ENCODE measurements at regions not wholly inside any gene's neighbourhood (a gene's known extent, or its start where the extent isn't known, plus 50 kb on each side); places are given as distances from the start of the nearest gene placed in this dataset.

GRCh38 chr4:45030059-45030458 lies 303.7 kb upstream of the GNPDA2 start:
- no peak for ATAC-seq
- 88 to 100% methylated on average over 1 of the region's 1 CpG for WGBS, 2 donors (ENCODE audit: low coverage in 1 of 2)
- H3K4me1 ChIP-seq: no peaks in the 10 kb centered on the region
- TF ChIP-seq CTCF (IDR thresholded peaks at IDR 0.05) (no peak), POLR2A (IDR thresholded peaks at IDR 0.05) (no peak), EP300 (IDR thresholded peaks at IDR 0.05) (no peak), POLR2AphosphoS5 (IDR thresholded peaks at IDR 0.05) (no peak)
- no peak overlapping the region for H3K4me3 ChIP-seq
- no peaks in the 10 kb centered on the region for H3K9me3 ChIP-seq
- H3K27ac ChIP-seq: no peak overlapping the region
- no peaks in the 10 kb centered on the region for H3K27me3 ChIP-seq
- no peaks in the 10 kb centered on the region for H3K36me3 ChIP-seq

DNA sequence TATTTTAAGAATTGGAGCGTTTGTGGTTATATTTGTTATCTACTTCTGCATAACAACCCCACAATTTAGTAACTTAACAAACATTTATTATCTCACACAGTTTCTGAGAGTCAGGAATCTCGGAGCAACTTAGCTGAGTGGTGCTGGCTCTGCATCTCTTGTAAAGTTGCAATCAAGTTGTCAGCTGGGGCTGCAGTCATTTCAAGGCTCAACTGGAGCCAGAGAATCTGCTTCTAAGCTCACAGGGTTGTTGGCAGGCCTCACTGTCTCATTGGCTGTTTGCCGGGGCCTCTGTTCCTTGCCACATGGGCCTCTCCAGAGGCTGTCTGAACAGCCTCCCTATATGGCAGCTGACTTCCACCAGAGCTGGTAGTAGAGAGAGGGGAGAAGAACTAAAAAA lies 281.2 kb upstream of the GNPDA2 start:
- TF ChIP-seq POLR2AphosphoS5 (IDR thresholded peaks at IDR 0.05) (no peak), POLR2A (IDR thresholded peaks at IDR 0.05) (no peak), CTCF (IDR thresholded peaks at IDR 0.05) (no peak), EP300 (IDR thresholded peaks at IDR 0.05) (no peak)
- H3K9me3 ChIP-seq: no peaks in the 10 kb centered on the region
- H3K27me3 ChIP-seq: no peaks in the 10 kb centered on the region
- H3K4me1 ChIP-seq: peaks cover 0 to 11% (median 0%) of the 10 kb centered on the region in 3 donors
- no peak for ATAC-seq
- WGBS, 2 donors (ENCODE audit: low coverage in 1 of 2): 45 to 70% methylated on average over 3 of the region's 3 CpGs
- no peak overlapping the region for H3K27ac ChIP-seq
- H3K36me3 ChIP-seq: no peaks in the 10 kb centered on the region
- H3K4me3 ChIP-seq: no peak overlapping the region

DNA sequence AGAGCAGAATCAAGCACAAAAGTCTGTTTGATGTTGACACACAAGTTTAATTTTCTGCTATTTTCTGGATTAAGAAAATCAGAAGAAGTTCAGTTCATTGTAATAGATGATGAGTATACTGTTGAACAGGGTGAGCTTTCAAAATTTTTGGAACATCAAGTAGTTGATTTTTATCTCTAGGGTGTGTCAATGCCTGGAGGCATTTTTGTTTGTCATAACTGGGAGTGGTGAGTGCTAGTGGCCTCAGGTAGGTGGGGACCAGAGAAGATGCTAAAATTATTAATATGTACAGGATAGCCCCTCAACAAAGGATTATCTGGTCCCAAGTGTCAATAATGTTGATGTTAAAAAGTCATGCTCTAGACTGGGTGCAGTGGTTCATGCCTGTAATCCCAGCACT lies 279.7 kb upstream of the GNPDA2 start:
- Histone ChIP-seq H3K27ac (no peak overlapping the region), H3K4me1 (peaks cover 0 to 11% (median 0%) of the 10 kb centered on the region in 3 donors), H3K4me3 (no peak overlapping the region), H3K27me3 (no peaks in the 10 kb centered on the region), H3K36me3 (no peaks in the 10 kb centered on the region), H3K9me3 (no peaks in the 10 kb centered on the region)
- no peak for TF ChIP-seq CTCF (IDR thresholded peaks at IDR 0.05)
- TF ChIP-seq POLR2A (IDR thresholded peaks at IDR 0.05): no peak
- no peak for TF ChIP-seq EP300 (IDR thresholded peaks at IDR 0.05)
- TF ChIP-seq POLR2AphosphoS5 (IDR thresholded peaks at IDR 0.05): no peak
- ATAC-seq: no peak

- 7 to 39% methylated on average over 2 to 4 of the region's 4 CpGs for WGBS, 2 donors (ENCODE audit: low coverage in 1 of 2)
- Histone ChIP-seq H3K27ac (no peak overlapping the region), H3K27me3 (no peaks in the 10 kb centered on the region), H3K4me3 (no peak overlapping the region), H3K4me1 (peaks cover 0 to 11% (median 0%) of the 10 kb centered on the region in 3 donors), H3K9me3 (no peaks in the 10 kb centered on the region), H3K36me3 (no peaks in the 10 kb centered on the region)
- no peak for ATAC-seq
- no peak for TF ChIP-seq POLR2A (IDR thresholded peaks at IDR 0.05)
- TF ChIP-seq EP300 (IDR thresholded peaks at IDR 0.05): no peak
- no peak for TF ChIP-seq POLR2AphosphoS5 (IDR thresholded peaks at IDR 0.05)
- TF ChIP-seq CTCF (IDR thresholded peaks at IDR 0.05): no peak
Measured at GRCh38 chr4:45004847-45005565, 278.6 kb upstream of the GNPDA2 start.

DNA sequence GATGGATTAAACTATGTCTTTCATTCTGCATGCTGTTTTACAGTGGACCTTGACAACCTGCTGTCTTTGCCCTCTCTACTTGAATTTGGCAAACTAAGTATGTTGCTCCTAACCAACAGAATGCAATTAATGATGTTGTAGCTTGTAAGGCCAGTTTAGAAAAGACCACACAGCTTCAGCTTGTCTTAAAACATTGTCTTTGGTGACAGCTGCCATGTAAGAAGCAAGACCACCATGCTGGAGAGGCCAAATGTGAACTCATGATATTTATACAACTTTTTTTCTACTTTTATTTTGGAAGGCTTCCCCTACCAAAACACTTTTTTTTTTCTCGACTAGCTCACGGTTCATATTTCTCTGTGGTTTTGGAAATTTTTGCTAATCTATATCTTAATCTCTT lies 278.0 kb upstream of the GNPDA2 start:
- no peak for TF ChIP-seq CTCF (IDR thresholded peaks at IDR 0.05)
- no peak for TF ChIP-seq EP300 (IDR thresholded peaks at IDR 0.05)
- no peak for TF ChIP-seq POLR2A (IDR thresholded peaks at IDR 0.05)
- no peak for TF ChIP-seq POLR2AphosphoS5 (IDR thresholded peaks at IDR 0.05)
- 56 to 71% methylated on average over 2 of the region's 2 CpGs for WGBS, 2 donors (ENCODE audit: low coverage in 1 of 2)
- H3K36me3 ChIP-seq: no peaks in the 10 kb centered on the region
- no peak for ATAC-seq
- no peak overlapping the region for H3K4me3 ChIP-seq
- peaks cover 0 to 12% (median 0%) of the 10 kb centered on the region in 3 donors for H3K4me1 ChIP-seq
- no peak overlapping the region for H3K27ac ChIP-seq
- H3K27me3 ChIP-seq: no peaks in the 10 kb centered on the region
- no peaks in the 10 kb centered on the region for H3K9me3 ChIP-seq
